K562 (cell line): ENCODE measurements at regions not wholly inside any gene's neighbourhood (a gene's known extent, or its start where the extent isn't known, plus 50 kb on each side); places are given as distances from the start of the nearest gene placed in this dataset.

Experiments
- ATAC-seq: fragments of 200-7000 bp; cut with Tn5 transposase; 3 replicates; pipeline ENCODE4 v1.9.1; 2020; ENCODE audit warnings: moderate library complexity
- BruUV-seq: library from RNA; stranded (reverse); fragments of 400-500 nt; replicated peaks from 2 replicates; lab custom pipeline; 2021; lab: Mats Ljungman, UMichigan
- CTCF ChIA-PET: fragments of 300-600 bp; formaldehyde crosslinking; extraction: SDS; loops from one replicate; lab custom pipeline; 2021; ENCODE audit warnings: low intra/inter-chr PET ratio; lab: Yijun Ruan, JAX
- POLR2A ChIA-PET: fragments of 300-600, 350-650 bp; sonication (Branson Sonifier 250); formaldehyde crosslinking; extraction: SDS; loops from one replicate; lab custom pipeline; 2021; ENCODE audit warnings: antibody characterized with exemption, inconsistent platforms; lab: Yijun Ruan, JAX
- DNase-seq, 4 experiments: peaks; one replicate each; pipeline versions ENCODE4 v3.0.0 to v3.0.0-alpha.2; 2011 to 2018; ENCODE audit warnings: low spot score in 3 of 4, mixed read lengths in 3 of 4; ENCODE audit errors: extremely low read depth in 1 of 4
- FAIRE-seq: peaks from 2 replicates; lab custom pipeline; 2011; peaks lifted over from hg19 to GRCh38; lab: Jason Lieb, UNC
- H2AFZ ChIP-seq: 2 replicates; pipeline ENCODE4 v1.6.0; 2011; ENCODE audit warnings: low read depth, low read length, control low read depth, inconsistent platforms
- H3K27ac ChIP-seq: fragments of 200-600 bp; 3 replicates; pipeline ENCODE4 v1.8.0; 2011; ENCODE audit warnings: low read depth, mild to moderate bottlenecking, control low read depth, inconsistent platforms, low read length, moderate library complexity, mixed read lengths; ENCODE audit errors: extremely low read depth
- H3K27me3 ChIP-seq, 2 experiments: fragments of 300-600 bp in 1 of 2; 2 replicates in 1 of 2; 3 replicates in 1 of 2; pipeline versions ENCODE4 v1.6.0 to v1.8.0; 2011; ENCODE audit warnings: inconsistent platforms in 2 of 2, low read length in 2 of 2, mild to moderate bottlenecking in 1 of 2, mixed read lengths in 1 of 2, moderate library complexity in 1 of 2; ENCODE audit not compliant: control insufficient read depth in 2 of 2, insufficient read depth in 2 of 2
- H3K36me3 ChIP-seq: fragments of 300-600 bp; 3 replicates; pipeline ENCODE4 v1.8.0; 2011; ENCODE audit warnings: mild to moderate bottlenecking, low read length, inconsistent platforms; ENCODE audit not compliant: control insufficient read depth, insufficient read depth
- H3K4me1 ChIP-seq, 2 experiments: fragments of 200-600 bp in 1 of 2; replicated peaks in 1 of 2; 2 replicates in 1 of 2; 3 replicates in 1 of 2; pipeline versions ENCODE4 v1.5.1 to v1.8.0; 2011; ENCODE audit warnings: inconsistent platforms in 2 of 2, low read length in 2 of 2, mild to moderate bottlenecking in 1 of 2, mixed read lengths in 1 of 2, moderate library complexity in 1 of 2; ENCODE audit not compliant: control insufficient read depth in 2 of 2, insufficient read depth in 2 of 2
- H3K4me2 ChIP-seq: 2 replicates; pipeline ENCODE4 v1.6.1; 2011; ENCODE audit warnings: low read length, control low read depth, inconsistent platforms, mixed read lengths; ENCODE audit not compliant: insufficient read depth
- H3K4me3 ChIP-seq: fragments of 200-600 bp; sonication (generic), shearing (Covaris generic); 2 replicates; pipeline ENCODE4 v1.5.1; 2016; ENCODE audit warnings: control low read depth, inconsistent platforms
- H3K79me2 ChIP-seq: fragments of 200-600 bp; 3 replicates; pipeline ENCODE4 v1.8.0; 2011; ENCODE audit warnings: low read length, inconsistent platforms; ENCODE audit not compliant: control insufficient read depth, insufficient read depth
- H3K9ac ChIP-seq, 2 experiments: 2 replicates each; pipeline versions ENCODE4 v1.6.0 to v1.6.1; 2011; ENCODE audit warnings: low read depth in 2 of 2, low read length in 2 of 2, control low read depth in 1 of 2, inconsistent platforms in 1 of 2, mild to moderate bottlenecking in 1 of 2, mixed read lengths in 1 of 2; ENCODE audit not compliant: insufficient read depth in 1 of 2
- H3K9me1 ChIP-seq: one replicate; pipeline ENCODE4 v1.6.0; 2011; ENCODE audit warnings: inconsistent platforms, mild to moderate bottlenecking, low read length, moderate library complexity; ENCODE audit not compliant: control insufficient read depth, insufficient read depth
- H3K9me3 ChIP-seq: replicated peaks from 2 replicates; pipeline ENCODE4 v1.5.1; 2011; ENCODE audit warnings: low read depth, low read length, inconsistent platforms; ENCODE audit not compliant: control insufficient read depth, insufficient read depth
- H4K20me1 ChIP-seq: replicated peaks from 2 replicates; pipeline ENCODE4 v1.6.1; 2011; ENCODE audit warnings: low read length, inconsistent platforms, mixed read lengths; ENCODE audit not compliant: control insufficient read depth, insufficient read depth
- GATA2 ChIP-seq: sonication (generic); formaldehyde crosslinking; IDR thresholded peaks from 2 replicates; pipeline ENCODE4 v1.4.0; 2020; ENCODE audit warnings: mild to moderate bottlenecking, missing genetic modification reagents
- IRF9 ChIP-seq: fragments of 450-650 bp; IDR thresholded peaks from 2 replicates; pipeline ENCODE4 v1.6.1; 2016; ENCODE audit warnings: missing biosample characterization, missing genetic modification characterization
- JUNB ChIP-seq: fragments of 450-650 bp; formaldehyde crosslinking; conservative IDR thresholded peaks from 2 replicates; pipeline ENCODE4 v1.4.0; 2020; ENCODE audit warnings: mild to moderate bottlenecking
- PREB ChIP-seq: sonication (generic); formaldehyde crosslinking; IDR thresholded peaks from 2 replicates; pipeline ENCODE4 v1.8.1; 2023; ENCODE audit warnings: mild to moderate bottlenecking, missing genetic modification reagents
- ZNF175 ChIP-seq: fragments of 200-800 bp; sonication (Bioruptor generic); IDR thresholded peaks from 2 replicates; pipeline ENCODE4 v1.6.1; 2016; ENCODE audit warnings: low read depth, mild to moderate bottlenecking, missing genetic modification characterization, missing compliant biosample characterization
- ZNF224 ChIP-seq: sonication (generic); formaldehyde crosslinking; IDR thresholded peaks from 2 replicates; pipeline ENCODE4 v1.8.0; 2022; ENCODE audit warnings: mild to moderate bottlenecking, missing genetic modification reagents
- ZNF586 ChIP-seq: fragments of 450-650 bp; formaldehyde crosslinking; conservative IDR thresholded peaks from 2 replicates; pipeline ENCODE4 v1.4.0; 2020; ENCODE audit warnings: mild to moderate bottlenecking, moderate library complexity
- WGBS: fragments of 100-300 bp; shearing (Covaris generic); methylation state at CpG from one replicate; pipeline ENCODE4 v1.1.6; 2016; ENCODE audit warnings: low coverage, mixed read lengths; ENCODE audit not compliant: insufficient coverage; ENCODE audit errors: missing lambda C conversion rate; 5-methylcytosine and 5-hydroxymethylcytosine counted together
- in situ Hi-C: fragments of 300-500 bp; cut with MboI; formaldehyde crosslinking; loops from 4 replicates; pipeline ENCODE4 v1.15.0; 2018; ENCODE audit warnings: inconsistent platforms, mixed read lengths
- intact Hi-C: fragments of 100-400 bp; cut with micrococcal nuclease; formaldehyde crosslinking; loops from 2 replicates; pipeline ENCODE4 v1.14.2; 2022
- TF ChIP-seq, protein P1 (sequence below): fragments of 250-450 bp; sonication (Bioruptor Pico); IDR thresholded peaks from 2 replicates; pipeline ENCODE4 v1.8.0; 2021; ENCODE audit warnings: moderate library complexity, mild to moderate bottlenecking, inconsistent platforms
- TF ChIP-seq, protein P2 (sequence below): fragments of 250-450 bp; sonication (Bioruptor Pico); IDR thresholded peaks from 2 replicates; pipeline ENCODE4 v1.8.0; 2022; ENCODE audit warnings: moderate library complexity, mild to moderate bottlenecking, inconsistent platforms

GRCh38 chr5:52673495-52673894 lies 114.2 kb upstream of the ITGA1 start:
- H4K20me1 ChIP-seq, result no peaks in the 10 kb centered on the region
- H3K4me1 ChIP-seq, result no peaks in the 10 kb centered on the region
- no peaks in the 10 kb centered on the region for H3K9me3 ChIP-seq
- 0% methylated on average over 3 of the region's 3 CpGs for WGBS
- ATAC-seq, result no peak
- no peak overlapping the region for H3K27ac ChIP-seq
- in situ Hi-C loops (loop anchor here (25.0 kb wide), 1 partner anchor 1286 kb away; the partner anchor contains the start of gene ISL1), intact Hi-C loops (no loop called here)
- no peaks in the 10 kb centered on the region for H3K36me3 ChIP-seq
- no peak overlapping the region for H2AFZ ChIP-seq
- H3K9me1 ChIP-seq, result no peaks in the 10 kb centered on the region
- no peaks in the 10 kb centered on the region for H3K79me2 ChIP-seq
- no peak overlapping the region for H3K4me2 ChIP-seq
- no peak for FAIRE-seq
- BruUV-seq, result no TSS peak
- TF ChIP-seq IRF9 (tag) (no peak), GATA2 (CRISPR knock-in tag) (no peak), JUNB (CRISPR knock-in tag) (no peak), PREB (CRISPR knock-in tag) (no peak), ZNF224 (no peak), ZNF586 (CRISPR knock-in tag) (no peak), ZNF175 (CRISPR knock-in tag) (no peak)
- TF ChIP-seq, protein P1, sequence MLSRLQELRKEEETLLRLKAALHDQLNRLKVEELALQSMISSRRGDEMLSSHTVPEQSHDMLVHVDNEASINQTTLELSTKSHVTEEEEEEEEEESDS (CRISPR knock-in tag), result no peak
- TF ChIP-seq, protein P2, sequence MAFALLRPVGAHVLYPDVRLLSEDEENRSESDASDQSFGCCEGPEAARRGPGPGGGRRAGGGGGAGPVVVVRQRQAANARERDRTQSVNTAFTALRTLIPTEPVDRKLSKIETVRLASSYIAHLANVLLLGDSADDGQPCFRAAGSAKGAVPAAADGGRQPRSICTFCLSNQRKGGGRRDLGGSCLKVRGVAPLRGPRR (CRISPR knock-in tag), result no peak
- H3K4me3 ChIP-seq, result no peak overlapping the region
- no peak overlapping the region for H3K9ac ChIP-seq
- no peak for DNase-seq
- CTCF ChIA-PET, result interaction anchor here (0.7 kb wide), 1 partner anchor 236 kb away, joined by 3 read pairs; no protein-coding TSS in a partner anchor
- POLR2A ChIA-PET, result no interaction called here
- no peaks in the 10 kb centered on the region for H3K27me3 ChIP-seq
